Chondrocyte (in vitro differentiated cells): ENCODE measurements at regions not wholly inside any gene's neighbourhood (a gene's known extent, or its start where the extent isn't known, plus 50 kb on each side); places are given as distances from the start of the nearest gene placed in this dataset.
A peak's percentile ranks its signal among the peaks of the same experiment; 100 is the strongest.

Experiments used
- DNase-seq: peaks from one replicate; pipeline ENCODE4 v3.0.0; 2021; ENCODE audit warnings: mixed read lengths, low spot score
- H3K27ac Mint-ChIP-seq: one replicate; pipeline ENCODE4 v1.8.0; 2021; ENCODE audit warnings: mild to moderate bottlenecking, moderate library complexity, mixed read lengths; ENCODE audit not compliant: unreplicated experiment
- H3K27me3 Mint-ChIP-seq: 2 replicates; pipeline ENCODE4 v1.8.0; 2021; ENCODE audit warnings: low read depth, mixed read lengths
- H3K36me3 Mint-ChIP-seq: 2 replicates; pipeline ENCODE4 v1.8.0; 2021; ENCODE audit warnings: low read depth, mixed read lengths
- H3K4me1 Mint-ChIP-seq: 2 replicates; pipeline ENCODE4 v1.8.0; 2021; ENCODE audit warnings: low read depth, mild to moderate bottlenecking, mixed read lengths
- H3K4me3 Mint-ChIP-seq: one replicate; pipeline ENCODE4 v1.8.0; 2021; ENCODE audit warnings: mild to moderate bottlenecking, moderate library complexity, mixed read lengths; ENCODE audit not compliant: unreplicated experiment
- H3K9me3 Mint-ChIP-seq: 2 replicates; pipeline ENCODE4 v1.8.0; 2021; ENCODE audit warnings: low read depth, mixed read lengths
- CTCF ChIP-seq: fragments of 200-600 bp; sonication (generic); IDR thresholded peaks from 2 replicates; pipeline ENCODE4 v1.5.0; 2021; ENCODE audit warnings: antibody characterized with exemption, mild to moderate bottlenecking, moderate library complexity

- no peak for TF ChIP-seq CTCF
- no peak overlapping the region for H3K27ac Mint-ChIP-seq
- no peaks in the 10 kb centered on the region for H3K36me3 Mint-ChIP-seq
- DNase-seq: peak; percentile 43
- H3K4me3 Mint-ChIP-seq: no peak overlapping the region
- H3K4me1 Mint-ChIP-seq: no peaks in the 10 kb centered on the region
- H3K9me3 Mint-ChIP-seq: no peaks in the 10 kb centered on the region
- H3K27me3 Mint-ChIP-seq: peaks cover 55% of the 10 kb centered on the region
Observed at GRCh38 chr1:17892851-17893250, 137.7 kb downstream of the ACTL8 start.

DNA sequence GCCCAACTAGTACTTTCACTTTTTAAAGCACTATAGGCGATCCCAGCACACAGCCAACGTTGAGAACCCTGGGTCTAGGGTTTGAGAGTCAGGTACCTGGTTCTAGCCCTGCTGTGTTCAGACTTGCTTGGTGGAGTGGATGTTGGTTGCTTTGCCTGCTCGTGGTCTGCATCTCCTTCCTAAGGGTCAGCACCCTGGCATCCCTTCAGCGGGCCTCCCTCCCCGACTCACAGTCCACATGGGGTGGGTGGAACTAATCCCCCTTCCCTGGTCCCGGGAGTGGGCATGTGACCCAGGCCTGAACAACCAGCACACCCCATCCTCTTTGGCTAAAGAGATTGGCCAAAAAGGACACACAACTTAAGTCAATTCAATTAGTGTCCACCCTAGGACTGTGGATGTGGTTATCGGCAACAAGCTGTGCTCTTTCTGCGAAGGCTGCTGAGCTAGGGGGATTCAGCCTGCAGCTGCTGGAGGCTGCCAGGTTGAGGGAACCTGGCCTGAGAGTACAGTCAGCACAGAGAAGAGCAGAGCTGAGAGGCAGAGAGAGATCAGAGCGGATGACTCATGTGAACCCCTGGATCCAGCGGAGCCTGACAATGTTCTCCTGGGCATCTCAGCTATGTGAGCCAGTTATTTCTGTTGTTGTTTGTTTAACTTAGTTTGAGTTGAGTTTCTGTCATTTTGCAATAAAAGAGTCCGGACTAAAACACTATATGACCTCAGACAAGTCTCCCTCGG, 138.9 kb downstream of the ACTL8 start:
- H3K36me3 Mint-ChIP-seq: no peaks in the 10 kb centered on the region
- H3K27me3 Mint-ChIP-seq: peaks cover 64% of the 10 kb centered on the region
- no peak overlapping the region for H3K4me3 Mint-ChIP-seq
- H3K27ac Mint-ChIP-seq: no peak overlapping the region
- DNase-seq: no peak
- no peaks in the 10 kb centered on the region for H3K4me1 Mint-ChIP-seq
- TF ChIP-seq CTCF: no peak
- H3K9me3 Mint-ChIP-seq: peaks cover 9% of the 10 kb centered on the region

- no peak overlapping the region for H3K4me3 Mint-ChIP-seq
- TF ChIP-seq CTCF: no peak
- no peaks in the 10 kb centered on the region for H3K36me3 Mint-ChIP-seq
- peaks cover 66% of the 10 kb centered on the region for H3K27me3 Mint-ChIP-seq
- no peaks in the 10 kb centered on the region for H3K4me1 Mint-ChIP-seq
- H3K27ac Mint-ChIP-seq: no peak overlapping the region
- peaks cover 9% of the 10 kb centered on the region for H3K9me3 Mint-ChIP-seq
- DNase-seq: no peak
Observed at GRCh38 chr1:17895401-17895800, 140.3 kb downstream of the ACTL8 start.

- Mint-ChIP-seq H3K9me3 (peaks cover 9% of the 10 kb centered on the region), H3K4me3 (no peak overlapping the region), H3K4me1 (no peaks in the 10 kb centered on the region), H3K27ac (no peak overlapping the region), H3K27me3 (peaks cover 65% of the 10 kb centered on the region), H3K36me3 (no peaks in the 10 kb centered on the region)
- peak; percentile 61 for DNase-seq
- no peak for TF ChIP-seq CTCF
Observed at GRCh38 chr1:17895986-17896385, 140.9 kb downstream of the ACTL8 start.

- no peak overlapping the region for H3K4me3 Mint-ChIP-seq
- no peak overlapping the region for H3K27ac Mint-ChIP-seq
- DNase-seq: no peak
- no peak for TF ChIP-seq CTCF
- no peaks in the 10 kb centered on the region for H3K4me1 Mint-ChIP-seq
- no peaks in the 10 kb centered on the region for H3K36me3 Mint-ChIP-seq
- peaks cover 8% of the 10 kb centered on the region for H3K9me3 Mint-ChIP-seq
- H3K27me3 Mint-ChIP-seq: peaks cover 33% of the 10 kb centered on the region
Observed at GRCh38 chr1:17903386-17903785, 148.3 kb downstream of the ACTL8 start.
